LNCAP (cell line): ENCODE measurements at regions not wholly inside any gene's neighbourhood (a gene's known extent, or its start where the extent isn't known, plus 50 kb on each side); places are given as distances from the start of the nearest gene placed in this dataset.

Experiments used
- CTCF ChIP-seq: fragments of 450-650 bp; IDR thresholded peaks from 2 replicates; pipeline ENCODE4 v1.5.1; 2017; ENCODE audit warnings: mild to moderate bottlenecking

GRCh38 chr2:107745100-107745499, 81.6 kb upstream of the RGPD4 start:
- no peak for TF ChIP-seq CTCF

GRCh38 chr2:107747964-107748583, 78.6 kb upstream of the RGPD4 start:
- TF ChIP-seq CTCF = no peak

GRCh38 chr2:107751936-107752335, 74.8 kb upstream of the RGPD4 start:
- TF ChIP-seq CTCF = no peak

GRCh38 chr2:107757223-107757622, 69.5 kb upstream of the RGPD4 start:
- no peak for TF ChIP-seq CTCF

- no peak for TF ChIP-seq CTCF
Measured at GRCh38 chr2:107760620-107761364, 65.9 kb upstream of the RGPD4 start.

GRCh38 chr2:107772353-107772752, 54.3 kb upstream of the RGPD4 start:
- no peak for TF ChIP-seq CTCF

GRCh38 chr2:107775211-107775610, 51.5 kb upstream of the RGPD4 start:
- TF ChIP-seq CTCF = no peak
